Ovary (tissue), 7 donors: ENCODE measurements at regions not wholly inside any gene's neighbourhood (a gene's known extent, or its start where the extent isn't known, plus 50 kb on each side); places are given as distances from the start of the nearest gene placed in this dataset.

ENCODE experiments used
- DNase-seq, 5 donors: peaks; one replicate each; pipeline ENCODE4 v3.0.0-alpha.2; 2019 to 2020
- H3K27ac ChIP-seq, 2 donors: fragments of 200-600 bp; one replicate each; pipeline versions ENCODE4 v1.5.1 to v1.8.0; 2019 to 2022
- H3K27me3 ChIP-seq: fragments of 200-600 bp; one replicate; pipeline ENCODE4 v1.8.0; 2022
- H3K36me3 ChIP-seq: fragments of 200-600 bp; sonication (generic); one replicate; pipeline ENCODE4 v1.5.1; 2019
- H3K4me1 ChIP-seq: one replicate; pipeline ENCODE4 v1.8.1; 2013; ENCODE audit warnings: mild to moderate bottlenecking, moderate library complexity; ENCODE audit not compliant: insufficient read depth
- H3K4me3 ChIP-seq: fragments of 200-600 bp; sonication (generic); one replicate; pipeline ENCODE4 v1.5.1; 2017
- H3K9me3 ChIP-seq, 2 donors: fragments of 200-600 bp in 1 of 2; sonication (generic) in 1 of 2; one replicate each; pipeline versions ENCODE4 v1.5.1 to v1.8.1; 2013 to 2019; ENCODE audit warnings: mild to moderate bottlenecking in 1 of 2, moderate library complexity in 1 of 2
- CTCF ChIP-seq, 3 donors: fragments of 450-650 bp in 2 of 3; fragments of 200-600 bp in 1 of 3; IDR thresholded peaks; one replicate each; pipeline versions ENCODE4 v1.5.1 to v1.8.0; 2016 to 2022; ENCODE audit warnings: antibody characterized with exemption in 3 of 3, mild to moderate bottlenecking in 1 of 3
- EP300 ChIP-seq: sonication (generic); formaldehyde crosslinking; IDR thresholded peaks from one replicate; pipeline ENCODE4 v1.6.1; 2017; ENCODE audit warnings: antibody characterized with exemption
- POLR2A ChIP-seq: fragments of 450-650 bp; IDR thresholded peaks from one replicate; pipeline ENCODE4 v1.6.1; 2017; ENCODE audit warnings: antibody characterized with exemption, mild to moderate bottlenecking, moderate library complexity
- WGBS, 3 donors: extraction: QIAGEN DNeasy Blood & Tissue Kit in 1 of 3; methylation state at CpG; one replicate each; pipeline versions ENCODE4 v1.1.5 to v1.1.7; 2013 to 2017; 5-methylcytosine and 5-hydroxymethylcytosine counted together
- intact Hi-C, 4 donors: fragments of 100-400 bp; cut with DNase I; formaldehyde crosslinking; loops; one replicate each; pipeline versions ENCODE4 v1.11.0 to v1.15.1; 2022 to 2023
- donor health status: DM: no; HTN: no; CAD: no; lungs with moderate emphysema.
- donor health status: DM: no; HTN: no; CAD: no.
- donor health status: Bipolar disorder and iron deficiency.
- donor health status: DM: no; HTN: no; CAD: no.
- donor health status: DM: yes; HTN: yes; CAD: no.

- Histone ChIP-seq H3K36me3 (no peaks in the 10 kb centered on the region), H3K9me3 (no peaks in the 10 kb centered on the region), H3K27me3 (no peaks in the 10 kb centered on the region), H3K27ac (no peak overlapping the region), H3K4me3 (no peak overlapping the region), H3K4me1 (no peaks in the 10 kb centered on the region)
- TF ChIP-seq EP300 (no peak), CTCF (IDR thresholded peaks at IDR 0.05) (no peak), POLR2A (no peak)
- WGBS, 3 donors: 31 to 40% (median 38%) methylated on average over 6 of the region's 6 CpGs
- no peak for DNase-seq
- intact Hi-C loops: no loop called here
Observed at GRCh38 chr2:111705711-111706336, 178.2 kb downstream of the ANAPC1 start.

GRCh38 chr2:111706481-111707001, 177.5 kb downstream of the ANAPC1 start:
- WGBS, 3 donors: 88 to 94% (median 93%) methylated on average over 9 of the region's 9 CpGs
- no peak for TF ChIP-seq POLR2A
- no peak for TF ChIP-seq CTCF (IDR thresholded peaks at IDR 0.05)
- no peak for TF ChIP-seq EP300
- no peaks in the 10 kb centered on the region for H3K36me3 ChIP-seq
- H3K9me3 ChIP-seq: no peaks in the 10 kb centered on the region
- intact Hi-C loops: no loop called here
- H3K27ac ChIP-seq: no peak overlapping the region
- no peaks in the 10 kb centered on the region for H3K4me1 ChIP-seq
- H3K27me3 ChIP-seq: no peaks in the 10 kb centered on the region
- H3K4me3 ChIP-seq: no peak overlapping the region
- DNase-seq: no peak

GRCh38 chr2:111707700-111708099, 176.3 kb downstream of the ANAPC1 start:
- no peak for TF ChIP-seq EP300
- TF ChIP-seq CTCF (IDR thresholded peaks at IDR 0.05): no peak
- Histone ChIP-seq H3K27ac (no peak overlapping the region), H3K4me1 (no peaks in the 10 kb centered on the region), H3K27me3 (no peaks in the 10 kb centered on the region), H3K4me3 (no peak overlapping the region), H3K36me3 (no peaks in the 10 kb centered on the region), H3K9me3 (no peaks in the 10 kb centered on the region)
- intact Hi-C loops: no loop called here
- whole genome bisulfite sequencing, 3 donors: 91 to 95% (median 91%) methylated on average over 7 of the region's 7 CpGs
- no peak for DNase-seq

GRCh38 chr2:111708476-111709180, 175.4 kb downstream of the ANAPC1 start:
- Histone ChIP-seq H3K27me3 (no peaks in the 10 kb centered on the region), H3K4me1 (no peaks in the 10 kb centered on the region), H3K36me3 (no peaks in the 10 kb centered on the region), H3K9me3 (no peaks in the 10 kb centered on the region), H3K27ac (no peak overlapping the region), H3K4me3 (no peak overlapping the region)
- TF ChIP-seq CTCF (IDR thresholded peaks at IDR 0.05): no peak
- TF ChIP-seq EP300: no peak
- no peak for TF ChIP-seq POLR2A
- no peak for DNase-seq
- intact Hi-C loops: no loop called here
- WGBS, 3 donors: 76 to 88% (median 81%) methylated on average over 4 of the region's 4 CpGs
